ENCODE measurements at regions not wholly inside any gene's neighbourhood (a gene's known extent, or its start where the extent isn't known, plus 50 kb on each side); places are given as distances from the start of the nearest gene placed in this dataset.
"Not testable (repeated sequence)": the region's sequence is repeated elsewhere in the genome, so short reads cannot be mapped to it uniquely, and the experiment has no call there.

DNA sequence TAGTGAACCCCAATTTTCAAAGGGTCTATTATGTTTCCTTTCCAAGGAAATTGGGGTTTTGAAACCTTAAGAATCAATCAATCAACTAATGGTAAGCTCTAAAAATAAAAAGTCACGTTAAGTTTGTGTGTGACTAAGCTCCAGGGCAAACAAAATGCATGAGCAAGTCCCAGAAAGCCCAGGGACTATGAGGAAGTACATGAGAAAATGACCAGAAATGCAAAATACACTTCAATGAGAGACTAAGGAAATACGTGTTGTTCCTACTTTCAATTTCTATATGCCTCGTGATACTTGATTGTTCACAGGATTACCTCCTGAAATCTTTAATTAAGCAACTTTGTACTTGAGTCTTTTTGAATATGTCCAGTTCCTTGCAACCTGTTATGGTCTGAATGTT lies 684.4 kb upstream of the SYT4 start:
- DNase-seq (ENCODE audit: low read depth, low spot score) = no peak

GRCh38 chr18:43964666-43965065 lies 687.4 kb upstream of the SYT4 start:
- DNase-seq (ENCODE audit: low read depth, low spot score) = no peak

GRCh38 chr18:43965691-43966090 lies 688.4 kb upstream of the SYT4 start:
- no peak for DNase-seq (ENCODE audit: low read depth, low spot score)

GRCh38 chr18:43970656-43971055 lies 693.4 kb upstream of the SYT4 start:
- DNase-seq (ENCODE audit: low read depth, low spot score) = no peak

GRCh38 chr18:43978174-43978573 lies 700.9 kb upstream of the SYT4 start:
- DNase-seq (ENCODE audit: low read depth, low spot score) = no peak

DNA sequence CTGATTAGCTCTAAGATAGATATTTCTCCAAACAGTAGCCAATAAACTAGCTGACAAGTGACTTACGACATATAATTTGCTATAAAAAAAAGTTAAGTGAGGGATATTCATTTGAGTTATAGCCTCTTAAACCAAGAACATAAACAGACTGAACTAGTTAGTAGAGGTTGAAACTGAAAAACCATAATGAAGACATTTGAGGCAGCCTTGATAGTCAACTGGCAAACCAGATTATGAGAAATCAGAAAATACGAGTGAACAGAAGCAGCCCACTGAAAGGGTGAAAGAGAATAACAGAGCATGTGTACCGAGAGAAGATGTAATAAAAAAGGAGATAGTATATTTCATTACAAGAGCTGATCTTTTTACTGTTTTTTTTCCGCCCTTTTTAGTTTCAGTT lies 698.1 kb upstream of the SETBP1 start:
- DNase-seq (ENCODE audit: low read depth, low spot score) = no peak

DNA sequence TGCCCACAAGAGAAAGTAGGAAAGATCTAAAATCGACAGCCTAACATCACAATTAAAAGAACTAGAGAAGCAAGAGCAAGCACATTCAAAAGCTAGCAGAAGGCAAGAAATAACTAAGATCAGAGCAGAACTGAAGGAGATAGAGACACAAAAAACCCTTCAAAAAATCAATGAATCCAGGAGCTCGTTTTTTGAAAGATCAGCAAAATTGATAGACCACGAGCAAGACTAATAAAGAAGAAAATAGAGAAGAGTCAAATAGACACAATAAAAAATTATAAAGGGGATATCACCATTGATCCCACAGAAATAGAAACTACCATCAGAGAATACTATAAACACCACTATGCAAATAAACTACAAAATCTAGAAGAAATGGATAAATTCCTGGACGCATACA lies 693.6 kb upstream of the SETBP1 start:
- DNase-seq (ENCODE audit: low read depth, low spot score) = not testable (repeated sequence)

- no peak for DNase-seq (ENCODE audit: low read depth, low spot score)
These were observed 687.9 kb upstream of the SETBP1 start for GRCh38 chr18:43992741-43993140.

GRCh38 chr18:43994381-43994780 lies 686.3 kb upstream of the SETBP1 start:
- DNase-seq (ENCODE audit: low read depth, low spot score) = no peak

DNA sequence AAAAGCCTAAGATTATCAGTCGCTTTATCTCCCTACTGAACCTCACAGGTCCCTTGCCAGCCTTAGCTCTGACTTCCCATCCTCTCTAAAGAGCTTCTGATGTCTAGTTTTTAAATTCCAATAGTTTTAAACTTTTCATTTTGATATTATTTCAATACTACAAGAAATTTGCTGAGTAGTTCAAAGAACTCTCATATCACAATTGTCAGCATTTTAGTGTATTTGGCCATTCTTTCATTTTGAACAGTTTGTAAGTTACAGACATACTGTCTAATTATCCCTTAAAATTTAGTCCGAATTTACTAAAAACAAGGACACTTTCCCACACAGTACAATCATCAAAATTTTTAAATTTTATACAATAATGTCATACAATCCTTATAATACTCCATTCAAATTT lies 666.8 kb upstream of the SETBP1 start:
- DNase-seq (ENCODE audit: low read depth, low spot score) = no peak

DNA sequence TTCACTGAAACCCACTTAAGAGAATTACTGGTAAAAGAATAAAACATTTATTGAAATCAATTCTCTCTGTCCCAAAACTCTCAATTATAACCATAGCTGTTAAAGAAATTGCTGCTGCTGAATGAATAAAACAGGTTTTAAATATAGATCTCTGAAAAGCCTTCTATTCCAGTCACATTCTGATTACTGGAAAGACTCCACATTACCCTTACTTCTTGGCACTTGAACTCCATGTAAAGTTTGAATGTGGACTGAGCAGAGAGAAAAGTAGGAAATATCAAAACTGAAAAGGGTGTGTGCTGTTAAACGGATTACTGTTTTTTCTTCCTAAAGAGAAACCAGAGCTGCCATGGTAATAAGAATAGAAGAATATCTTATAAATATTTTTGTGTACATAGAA lies 655.3 kb upstream of the SETBP1 start:
- DNase-seq (ENCODE audit: low read depth, low spot score) = no peak

DNA sequence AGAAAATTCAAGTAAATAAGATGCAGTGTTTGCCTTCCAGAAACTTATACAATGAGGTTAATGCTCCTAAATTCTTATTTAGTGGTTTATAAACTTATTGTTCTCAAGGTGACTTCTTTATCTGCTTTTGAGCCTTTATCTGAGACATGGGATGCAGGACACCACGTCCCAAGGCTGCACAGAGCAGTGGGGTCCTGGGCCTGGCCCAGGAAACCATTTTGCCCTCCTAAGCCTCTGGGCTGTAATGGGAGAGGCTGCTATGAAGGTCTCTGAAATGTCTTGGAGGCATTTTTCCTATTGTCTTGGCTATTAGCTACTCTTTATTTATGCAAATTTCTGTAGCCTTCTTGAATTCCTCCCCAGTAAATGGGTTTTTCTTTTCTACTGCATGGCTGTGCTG lies 652.6 kb upstream of the SETBP1 start:
- DNase-seq (ENCODE audit: low read depth, low spot score) = no peak

DNA sequence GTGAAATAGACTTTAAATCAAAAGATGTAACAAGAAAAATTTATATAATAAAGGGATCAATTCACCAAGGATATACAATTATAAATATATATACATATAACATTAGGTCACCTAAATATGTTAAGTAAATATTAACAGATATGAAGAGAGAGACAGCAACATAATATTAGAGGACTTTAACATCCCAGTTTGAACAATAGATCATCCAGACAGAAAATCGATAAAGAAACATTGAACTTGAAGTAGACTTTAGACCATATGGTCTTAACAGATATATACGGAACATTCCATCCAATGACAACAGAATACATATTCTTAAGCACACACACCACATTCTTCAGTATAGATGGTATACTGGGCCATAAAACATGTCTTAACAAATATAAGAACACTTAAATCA lies 649.6 kb upstream of the SETBP1 start:
- DNase-seq (ENCODE audit: low read depth, low spot score) = no peak

- no peak for DNase-seq (ENCODE audit: low read depth, low spot score)
These were observed 647.5 kb upstream of the SETBP1 start for GRCh38 chr18:44033144-44033701.

DNA sequence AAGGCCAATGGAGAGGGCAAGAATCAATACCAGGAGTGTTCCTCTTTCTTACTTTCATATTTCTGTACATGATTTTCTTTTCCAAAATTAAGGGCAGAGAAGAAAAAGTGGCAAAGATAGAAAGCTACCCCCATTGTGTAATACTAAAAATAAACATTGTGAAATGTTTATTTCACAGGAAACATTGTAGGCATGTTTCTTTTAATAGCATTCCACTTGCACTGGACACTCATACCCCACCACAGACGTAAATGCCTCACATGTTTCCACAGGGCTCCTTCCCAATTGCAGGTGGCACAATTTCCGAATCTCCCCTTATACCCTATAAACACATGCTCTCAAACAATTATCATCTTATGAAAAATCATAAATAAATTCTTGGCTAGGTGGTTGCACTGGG lies 645.1 kb upstream of the SETBP1 start:
- no peak for DNase-seq (ENCODE audit: low read depth, low spot score)

GRCh38 chr18:44036501-44036900 lies 644.2 kb upstream of the SETBP1 start:
- DNase-seq (ENCODE audit: low read depth, low spot score) = no peak

- no peak for DNase-seq (ENCODE audit: low read depth, low spot score)
These were observed 641.5 kb upstream of the SETBP1 start for GRCh38 chr18:44039216-44039615.

- no peak for DNase-seq (ENCODE audit: low read depth, low spot score)
These were observed 640.9 kb upstream of the SETBP1 start for GRCh38 chr18:44039826-44040225.

DNA sequence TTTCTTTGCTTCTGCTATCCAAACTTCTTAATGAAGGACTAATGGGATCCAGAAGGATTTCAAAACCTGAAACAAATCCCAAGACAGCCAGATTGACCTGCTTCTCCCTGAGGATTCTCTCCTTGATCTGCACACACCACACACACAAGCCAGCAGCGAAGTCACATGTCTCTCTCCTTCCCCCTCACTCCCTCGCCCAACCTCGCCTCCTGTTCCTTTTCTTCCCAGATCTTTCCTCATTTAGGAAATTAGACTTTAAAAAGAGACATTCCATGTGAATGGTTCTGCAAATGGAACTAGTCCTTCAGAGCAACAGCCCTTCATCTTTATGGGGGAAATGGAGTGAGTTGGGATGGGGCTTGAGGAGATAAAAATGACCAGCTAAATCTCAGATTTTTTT lies 639.1 kb upstream of the SETBP1 start:
- DNase-seq (ENCODE audit: low read depth, low spot score) = no peak

DNA sequence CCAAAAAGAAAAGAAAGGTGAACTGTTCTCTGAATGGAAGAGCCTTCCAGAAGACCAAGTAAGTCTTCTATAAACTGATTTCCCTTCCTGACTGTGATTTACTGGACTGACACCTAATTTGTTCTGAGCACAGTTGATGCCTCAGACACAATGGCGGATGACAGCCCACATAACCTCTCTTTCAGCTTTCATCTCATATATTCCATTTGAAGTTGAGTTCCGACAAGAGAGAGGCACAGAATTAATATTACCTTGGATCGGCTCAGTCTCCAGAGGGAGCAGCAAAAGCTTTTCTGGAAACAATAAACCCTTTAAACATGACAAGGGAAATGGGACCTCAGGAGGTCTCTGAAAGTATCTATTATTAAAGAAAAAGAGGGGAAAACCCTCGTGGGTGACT lies 638.7 kb upstream of the SETBP1 start:
- no peak for DNase-seq (ENCODE audit: low read depth, low spot score)

DNA sequence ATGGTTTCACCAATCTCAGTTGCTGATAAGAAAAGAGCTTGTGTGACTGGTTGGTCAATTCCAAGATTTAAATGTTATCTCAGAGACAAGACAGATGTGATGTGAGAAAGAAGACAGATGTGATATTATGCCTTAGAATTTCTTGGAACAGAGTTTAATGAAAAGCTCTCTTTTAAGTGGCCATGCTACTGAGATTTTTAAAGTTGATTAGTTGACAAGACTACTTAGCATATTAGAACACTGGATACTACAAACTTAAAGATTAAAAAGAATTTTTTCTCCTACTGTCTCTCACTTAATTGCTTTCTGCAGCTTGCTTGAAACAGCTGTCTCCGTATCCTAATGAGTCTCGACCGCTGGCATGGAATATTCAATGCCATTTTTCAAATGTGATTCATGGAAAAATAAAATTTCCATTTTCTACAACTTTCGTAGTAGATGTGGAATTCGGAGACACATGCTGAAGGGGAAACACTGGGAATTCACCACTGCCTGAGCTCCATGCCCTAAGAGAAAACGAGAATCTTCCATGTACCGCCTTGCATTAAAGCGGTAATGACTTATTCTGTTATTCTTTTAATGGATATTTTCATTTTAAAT lies 634.2 kb upstream of the SETBP1 start:
- no peak for DNase-seq (ENCODE audit: low read depth, low spot score)

- no peak for DNase-seq (ENCODE audit: low read depth, low spot score)
These were observed 633.1 kb upstream of the SETBP1 start for GRCh38 chr18:44047585-44047984.

- no peak for DNase-seq (ENCODE audit: low read depth, low spot score)
These were observed 632.3 kb upstream of the SETBP1 start for GRCh38 chr18:44048435-44048834.

DNA sequence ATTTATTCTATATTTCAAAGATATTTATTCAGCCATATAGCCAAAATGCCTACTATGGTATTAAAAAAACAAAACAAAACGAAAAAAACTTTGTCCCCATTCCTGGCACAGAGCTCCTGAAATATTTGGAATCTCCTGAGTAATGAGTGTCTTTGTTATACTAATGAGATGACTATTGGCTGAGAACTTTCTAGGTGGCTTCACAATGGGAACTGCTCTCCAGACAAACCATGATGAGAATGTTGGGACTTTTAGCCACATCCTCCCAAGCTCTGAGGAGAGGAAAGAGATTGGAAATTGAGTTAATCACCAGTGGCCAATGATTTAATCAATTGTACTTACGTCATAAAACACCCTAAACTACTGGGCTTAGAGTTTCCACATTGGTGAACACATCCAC lies 631.8 kb upstream of the SETBP1 start:
- DNase-seq (ENCODE audit: low read depth, low spot score) = no peak
